Sigmoid colon (tissue), 6 donors: ENCODE measurements at regions not wholly inside any gene's neighbourhood (a gene's known extent, or its start where the extent isn't known, plus 50 kb on each side); places are given as distances from the start of the nearest gene placed in this dataset.

ENCODE experiments used
- DNase-seq: peaks from one replicate; pipeline ENCODE4 v3.0.0-alpha.2; 2019
- H3K27ac ChIP-seq, 4 donors: fragments of 200-600 bp; sonication (generic); one replicate each; pipeline ENCODE4 v1.5.1; 2016 to 2019; ENCODE audit warnings: mild to moderate bottlenecking in 1 of 4
- H3K27me3 ChIP-seq, 3 donors: fragments of 200-600 bp; sonication (generic); one replicate each; pipeline ENCODE4 v1.5.1; 2019; ENCODE audit warnings: mild to moderate bottlenecking in 1 of 3
- H3K36me3 ChIP-seq, 4 donors: fragments of 200-600 bp; sonication (generic); one replicate each; pipeline ENCODE4 v1.5.1; 2016 to 2019
- H3K4me1 ChIP-seq, 4 donors: fragments of 200-600 bp; sonication (generic); one replicate each; pipeline ENCODE4 v1.5.1; 2017 to 2019
- H3K4me3 ChIP-seq, 4 donors: fragments of 200-600 bp; sonication (generic); one replicate each; pipeline ENCODE4 v1.5.1; 2017 to 2019; ENCODE audit warnings: mild to moderate bottlenecking in 2 of 4, moderate library complexity in 1 of 4
- H3K9me3 ChIP-seq, 4 donors: fragments of 200-600 bp in 3 of 4; sonication (generic) in 3 of 4; one replicate each; pipeline versions ENCODE4 v1.5.1 to v1.6.1; 2013 to 2019
- EP300 ChIP-seq, 4 donors: sonication (generic); formaldehyde crosslinking; IDR thresholded peaks; one replicate each; pipeline ENCODE4 v1.6.1; 2017; ENCODE audit warnings: antibody characterized with exemption in 4 of 4
- POLR2A ChIP-seq, 2 donors: fragments of 450-650 bp; IDR thresholded peaks; one replicate each; pipeline ENCODE4 v1.6.1; 2016; ENCODE audit warnings: antibody characterized with exemption in 2 of 2, mild to moderate bottlenecking in 2 of 2, moderate library complexity in 2 of 2
- POLR2AphosphoS5 ChIP-seq, 4 donors: sonication (generic); formaldehyde crosslinking; IDR thresholded peaks; one replicate each; pipeline ENCODE4 v1.6.1; 2017; ENCODE audit warnings: antibody characterized with exemption in 4 of 4
- WGBS, 2 donors: extraction: QIAGEN DNeasy Blood & Tissue Kit; methylation state at CpG; one replicate each; pipeline ENCODE4 v1.1.7; 2013; 5-methylcytosine and 5-hydroxymethylcytosine counted together
- intact Hi-C: fragments of 100-400 bp; cut with DNase I; formaldehyde crosslinking; loops from one replicate; pipeline ENCODE4 v1.15.1; 2023
- TF ChIP-seq, protein P1 (sequence below), 4 experiments: fragments of 450-650 bp in 3 of 4; fragments of 200-600 bp in 1 of 4; IDR thresholded peaks; one replicate each; pipeline ENCODE4 v1.5.1; 2016 to 2019; ENCODE audit warnings: antibody characterized with exemption in 4 of 4, mild to moderate bottlenecking in 3 of 4, moderate library complexity in 2 of 4
- donor health status: healthy with polysubstance abuse.
- donor health status: healthy.

DNA sequence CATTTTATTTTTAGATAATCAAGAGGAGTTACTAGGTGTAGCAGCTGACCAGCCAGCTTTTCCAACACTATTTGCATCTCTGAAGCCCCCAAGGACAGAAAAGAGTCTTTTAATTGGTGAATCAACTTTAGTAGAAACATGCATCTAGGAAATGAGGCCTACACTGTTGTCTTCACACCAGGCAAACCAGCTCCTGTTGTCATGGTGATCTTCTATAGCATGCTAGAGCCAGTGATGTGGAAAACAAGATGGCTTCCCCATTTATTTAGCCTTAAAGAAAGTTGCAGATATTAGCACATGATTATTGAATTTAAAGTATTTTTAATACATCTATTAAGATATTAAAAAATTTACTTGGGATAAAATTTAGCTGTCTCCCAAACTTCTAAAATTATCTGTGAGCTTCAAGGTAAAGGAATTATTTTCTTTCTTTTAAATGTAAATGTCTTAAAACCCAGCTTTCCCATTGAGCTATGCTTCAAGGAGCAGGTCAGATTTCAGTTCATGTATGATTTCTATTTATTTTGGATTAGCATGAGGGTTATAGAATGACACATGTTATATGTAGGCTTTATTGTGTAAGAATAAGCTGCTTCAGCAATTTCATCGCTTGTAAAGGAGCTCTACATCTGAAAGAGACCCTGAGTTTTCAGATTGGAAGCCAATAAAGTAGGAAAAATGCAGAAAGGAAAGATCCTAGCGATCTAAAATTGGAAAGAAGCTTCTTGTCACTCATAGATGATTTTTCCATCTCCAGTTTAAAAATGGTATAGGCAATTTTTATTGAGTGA is 564.9 kb upstream of the CITED2 start:
- Histone ChIP-seq H3K36me3 (no peaks in the 10 kb centered on the region), H3K27ac (no peak overlapping the region), H3K27me3 (no peaks in the 10 kb centered on the region), H3K4me1 (peaks cover 0 to 13% (median 6%) of the 10 kb centered on the region in 4 donors), H3K9me3 (no peaks in the 10 kb centered on the region), H3K4me3 (no peak overlapping the region)
- TF ChIP-seq, protein P1, sequence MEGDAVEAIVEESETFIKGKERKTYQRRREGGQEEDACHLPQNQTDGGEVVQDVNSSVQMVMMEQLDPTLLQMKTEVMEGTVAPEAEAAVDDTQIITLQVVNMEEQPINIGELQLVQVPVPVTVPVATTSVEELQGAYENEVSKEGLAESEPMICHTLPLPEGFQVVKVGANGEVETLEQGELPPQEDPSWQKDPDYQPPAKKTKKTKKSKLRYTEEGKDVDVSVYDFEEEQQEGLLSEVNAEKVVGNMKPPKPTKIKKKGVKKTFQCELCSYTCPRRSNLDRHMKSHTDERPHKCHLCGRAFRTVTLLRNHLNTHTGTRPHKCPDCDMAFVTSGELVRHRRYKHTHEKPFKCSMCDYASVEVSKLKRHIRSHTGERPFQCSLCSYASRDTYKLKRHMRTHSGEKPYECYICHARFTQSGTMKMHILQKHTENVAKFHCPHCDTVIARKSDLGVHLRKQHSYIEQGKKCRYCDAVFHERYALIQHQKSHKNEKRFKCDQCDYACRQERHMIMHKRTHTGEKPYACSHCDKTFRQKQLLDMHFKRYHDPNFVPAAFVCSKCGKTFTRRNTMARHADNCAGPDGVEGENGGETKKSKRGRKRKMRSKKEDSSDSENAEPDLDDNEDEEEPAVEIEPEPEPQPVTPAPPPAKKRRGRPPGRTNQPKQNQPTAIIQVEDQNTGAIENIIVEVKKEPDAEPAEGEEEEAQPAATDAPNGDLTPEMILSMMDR (IDR thresholded peaks at IDR 0.05), result no peak
- TF ChIP-seq POLR2AphosphoS5 (IDR thresholded peaks at IDR 0.05), result no peak
- TF ChIP-seq POLR2A (IDR thresholded peaks at IDR 0.05), result no peak
- TF ChIP-seq EP300 (IDR thresholded peaks at IDR 0.05), result no peak
- 95% methylated on average over 2 of the region's 2 CpGs for WGBS, 2 donors
- intact Hi-C loops, result no loop called here
- no peak for DNase-seq

DNA sequence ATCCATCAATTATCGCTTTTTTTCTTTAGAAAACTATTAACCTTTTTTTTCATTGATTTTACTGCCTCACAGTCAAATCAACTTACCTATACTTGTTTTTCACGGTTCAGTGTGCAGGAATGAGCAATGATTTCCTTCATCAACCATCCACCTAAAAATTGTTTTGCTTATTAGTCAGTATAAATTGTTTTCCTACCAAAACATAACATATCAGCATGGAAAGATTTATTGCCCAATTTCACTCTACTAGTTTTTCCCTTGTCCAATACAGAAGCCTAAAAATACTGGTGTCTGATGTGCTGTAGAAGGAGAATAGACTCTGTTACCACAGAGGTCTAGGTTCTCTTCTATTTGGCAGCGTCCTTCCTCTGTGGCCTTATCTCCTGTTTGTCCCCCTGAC is 558.2 kb upstream of the CITED2 start:
- no peak overlapping the region for H3K4me3 ChIP-seq
- TF ChIP-seq, protein P1 (IDR thresholded peaks at IDR 0.05), result no peak
- TF ChIP-seq EP300 (IDR thresholded peaks at IDR 0.05) (no peak), POLR2AphosphoS5 (IDR thresholded peaks at IDR 0.05) (no peak), POLR2A (IDR thresholded peaks at IDR 0.05) (no peak)
- no peaks in the 10 kb centered on the region for H3K9me3 ChIP-seq
- no peaks in the 10 kb centered on the region for H3K4me1 ChIP-seq
- H3K36me3 ChIP-seq, result no peaks in the 10 kb centered on the region
- WGBS, 2 donors, result 93 to 95% methylated on average over 3 of the region's 3 CpGs
- H3K27me3 ChIP-seq, result no peaks in the 10 kb centered on the region
- intact Hi-C loops, result no loop called here
- H3K27ac ChIP-seq, result no peak overlapping the region
- DNase-seq, result no peak

DNA sequence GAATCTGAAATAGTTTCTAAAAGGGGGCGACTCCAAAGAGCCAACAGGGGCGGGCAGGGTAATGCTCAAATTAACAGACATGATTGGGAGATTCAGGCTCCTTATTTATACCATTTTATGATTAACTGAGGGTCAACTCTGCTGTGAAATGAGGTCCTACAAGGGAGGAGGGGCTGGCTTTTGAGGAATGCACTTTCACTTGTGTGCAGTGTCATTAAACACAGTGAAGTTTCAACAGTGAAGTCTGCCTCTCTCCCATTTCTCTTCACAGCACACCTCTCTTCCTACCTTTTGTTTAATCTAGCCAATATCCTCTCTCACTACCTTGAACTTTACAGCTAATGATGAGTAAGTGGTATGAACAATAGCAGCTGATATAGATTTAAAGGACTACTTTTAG is 557.3 kb upstream of the CITED2 start:
- TF ChIP-seq, protein P1 (IDR thresholded peaks at IDR 0.05), result no peak
- TF ChIP-seq EP300 (IDR thresholded peaks at IDR 0.05) (no peak), POLR2A (IDR thresholded peaks at IDR 0.05) (no peak), POLR2AphosphoS5 (IDR thresholded peaks at IDR 0.05) (no peak)
- intact Hi-C loops, result no loop called here
- Histone ChIP-seq H3K4me1 (peaks cover 0 to 7% (median 3%) of the 10 kb centered on the region in 4 donors), H3K4me3 (no peak overlapping the region), H3K27ac (no peak overlapping the region), H3K27me3 (no peaks in the 10 kb centered on the region), H3K36me3 (no peaks in the 10 kb centered on the region), H3K9me3 (no peaks in the 10 kb centered on the region)
- WGBS, 2 donors, result 90 to 91% methylated on average over 2 of the region's 2 CpGs
- DNase-seq, result no peak

DNA sequence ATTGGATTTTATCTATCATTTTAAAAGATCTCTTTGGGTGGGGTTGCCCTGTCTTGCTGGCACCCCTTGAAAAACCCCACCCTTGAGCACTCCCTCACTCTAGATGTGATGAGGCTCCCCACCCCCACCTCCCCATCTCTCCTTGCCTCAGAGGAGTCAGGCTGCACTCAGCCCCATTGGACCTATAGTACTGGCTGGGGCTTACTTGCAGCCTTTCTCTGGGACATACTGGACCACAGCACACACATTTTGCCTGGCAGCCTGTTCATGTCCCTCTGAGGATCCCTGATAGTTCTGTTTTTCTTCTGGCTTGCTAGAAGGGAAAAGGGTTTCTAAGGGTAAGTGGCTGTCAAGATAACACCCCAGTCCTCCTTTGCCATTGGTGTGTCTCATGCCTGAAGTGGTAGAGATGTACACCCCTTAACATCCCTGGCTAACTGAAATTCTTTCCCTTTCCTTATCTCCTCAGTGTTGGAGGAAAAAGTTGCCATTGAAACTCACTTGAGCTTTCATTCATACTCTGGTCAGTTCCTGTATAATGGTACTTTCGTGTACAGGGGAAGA is 553.4 kb upstream of the CITED2 start:
- H3K9me3 ChIP-seq, result no peaks in the 10 kb centered on the region
- peaks cover 0 to 10% (median 3%) of the 10 kb centered on the region in 4 donors for H3K4me1 ChIP-seq
- H3K36me3 ChIP-seq, result no peaks in the 10 kb centered on the region
- intact Hi-C loops, result no loop called here
- 80 to 83% methylated on average over 1 of the region's 1 CpG for WGBS, 2 donors
- no peak overlapping the region for H3K4me3 ChIP-seq
- no peak overlapping the region for H3K27ac ChIP-seq
- no peaks in the 10 kb centered on the region for H3K27me3 ChIP-seq
- TF ChIP-seq EP300 (IDR thresholded peaks at IDR 0.05), result no peak
- no peak for TF ChIP-seq POLR2AphosphoS5 (IDR thresholded peaks at IDR 0.05)
- TF ChIP-seq, protein P1 (IDR thresholded peaks at IDR 0.05), result no peak
- TF ChIP-seq POLR2A (IDR thresholded peaks at IDR 0.05), result no peak
- no peak for DNase-seq
